HEK293 (cell line): ENCODE measurements at regions not wholly inside any gene's neighbourhood (a gene's known extent, or its start where the extent isn't known, plus 50 kb on each side); places are given as distances from the start of the nearest gene placed in this dataset.

Source experiments
- BCL11B ChIP-seq: fragments of 450-650 bp; formaldehyde crosslinking; IDR thresholded peaks from 2 replicates; pipeline ENCODE4 v1.5.1; 2016; ENCODE audit warnings: low read depth, missing biosample characterization, missing genetic modification characterization
- EGR2 ChIP-seq: fragments of 450-650 bp; formaldehyde crosslinking; IDR thresholded peaks from 2 replicates; pipeline ENCODE4 v1.5.1; 2016; ENCODE audit warnings: low read depth, missing biosample characterization, missing genetic modification characterization
- KLF10 ChIP-seq: fragments of 450-650 bp; IDR thresholded peaks from 2 replicates; pipeline ENCODE4 v1.5.1; 2018; ENCODE audit warnings: missing biosample characterization, mild to moderate bottlenecking, missing genetic modification characterization
- KLF8 ChIP-seq: fragments of 450-650 bp; formaldehyde crosslinking; IDR thresholded peaks from 2 replicates; pipeline ENCODE4 v1.5.1; 2016; ENCODE audit warnings: missing biosample characterization, missing genetic modification characterization
- OSR2 ChIP-seq: fragments of 450-650 bp; formaldehyde crosslinking; IDR thresholded peaks from 2 replicates; pipeline ENCODE4 v1.5.1; 2016; ENCODE audit warnings: missing biosample characterization, missing genetic modification characterization
- PATZ1 ChIP-seq: fragments of 450-650 bp; formaldehyde crosslinking; IDR thresholded peaks from 2 replicates; pipeline ENCODE4 v1.5.1; 2016; ENCODE audit warnings: missing biosample characterization, missing genetic modification characterization
- SP2 ChIP-seq: fragments of 450-650 bp; formaldehyde crosslinking; IDR thresholded peaks from 2 replicates; pipeline ENCODE4 v1.5.1; 2016; ENCODE audit warnings: missing biosample characterization, missing genetic modification characterization
- SP3 ChIP-seq: fragments of 450-650 bp; formaldehyde crosslinking; IDR thresholded peaks from 2 replicates; pipeline ENCODE4 v1.5.1; 2016; ENCODE audit warnings: missing biosample characterization, missing genetic modification characterization
- SP7 ChIP-seq: fragments of 450-650 bp; formaldehyde crosslinking; IDR thresholded peaks from 2 replicates; pipeline ENCODE4 v1.5.1; 2016; ENCODE audit warnings: missing biosample characterization, missing genetic modification characterization
- ZBTB1 ChIP-seq: fragments of 450-650 bp; formaldehyde crosslinking; IDR thresholded peaks from 2 replicates; pipeline ENCODE4 v1.5.1; 2016; ENCODE audit warnings: missing biosample characterization, missing genetic modification characterization
- ZBTB48 ChIP-seq: fragments of 450-650 bp; formaldehyde crosslinking; IDR thresholded peaks from 2 replicates; pipeline ENCODE4 v1.5.1; 2016; ENCODE audit warnings: missing biosample characterization, missing genetic modification characterization
- ZNF112 ChIP-seq: fragments of 450-650 bp; formaldehyde crosslinking; IDR thresholded peaks from 2 replicates; pipeline ENCODE4 v1.5.0; 2017; ENCODE audit warnings: missing biosample characterization, missing genetic modification characterization
- ZNF169 ChIP-seq: fragments of 450-650 bp; formaldehyde crosslinking; IDR thresholded peaks from 2 replicates; pipeline ENCODE4 v1.5.1; 2016; ENCODE audit warnings: missing biosample characterization, missing genetic modification characterization
- ZNF19 ChIP-seq: fragments of 450-650 bp; formaldehyde crosslinking; IDR thresholded peaks from 2 replicates; pipeline ENCODE4; 2016; ENCODE audit warnings: missing biosample characterization, missing genetic modification characterization, low read depth
- ZNF221 ChIP-seq: fragments of 450-650 bp; formaldehyde crosslinking; IDR thresholded peaks from 2 replicates; pipeline ENCODE4 v1.5.1; 2017; ENCODE audit warnings: missing biosample characterization, missing genetic modification characterization, borderline replicate concordance
- ZNF23 ChIP-seq: fragments of 450-650 bp; formaldehyde crosslinking; IDR thresholded peaks from 2 replicates; pipeline ENCODE4 v1.5.1; 2016; ENCODE audit warnings: missing biosample characterization, missing genetic modification characterization, borderline replicate concordance
- ZNF248 ChIP-seq: fragments of 450-650 bp; formaldehyde crosslinking; IDR thresholded peaks from 2 replicates; pipeline ENCODE4 v1.5.1; 2017; ENCODE audit warnings: missing biosample characterization, missing genetic modification characterization
- ZNF292 ChIP-seq: fragments of 450-650 bp; formaldehyde crosslinking; IDR thresholded peaks from 2 replicates; pipeline ENCODE4 v1.5.1; 2016; ENCODE audit warnings: low read depth, missing biosample characterization, missing genetic modification characterization, borderline replicate concordance
- ZNF324 ChIP-seq: fragments of 450-650 bp; formaldehyde crosslinking; IDR thresholded peaks from 2 replicates; pipeline ENCODE4 v1.5.1; 2016; ENCODE audit warnings: missing biosample characterization, missing genetic modification characterization
- ZNF335 ChIP-seq: fragments of 450-650 bp; formaldehyde crosslinking; conservative IDR thresholded peaks from 2 replicates; pipeline ENCODE4 v1.5.1; 2016; ENCODE audit warnings: missing biosample characterization, missing genetic modification characterization
- ZNF362 ChIP-seq: fragments of 450-650 bp; formaldehyde crosslinking; IDR thresholded peaks from 2 replicates; pipeline ENCODE4 v1.5.1; 2016; ENCODE audit warnings: missing biosample characterization, missing genetic modification characterization
- ZNF37A ChIP-seq: fragments of 450-650 bp; IDR thresholded peaks from 2 replicates; pipeline ENCODE4 v1.5.1; 2018; ENCODE audit warnings: missing biosample characterization, missing genetic modification characterization
- ZNF555 ChIP-seq: fragments of 450-650 bp; formaldehyde crosslinking; conservative IDR thresholded peaks from 2 replicates; pipeline ENCODE4 v1.5.1; 2017; ENCODE audit warnings: missing biosample characterization, mild to moderate bottlenecking, missing genetic modification characterization, inconsistent platforms
- ZNF596 ChIP-seq: fragments of 450-650 bp; IDR thresholded peaks from 2 replicates; pipeline ENCODE4 v1.5.0; 2018; ENCODE audit warnings: missing biosample characterization, mild to moderate bottlenecking, missing genetic modification characterization, moderate library complexity
- ZNF600 ChIP-seq: fragments of 450-650 bp; formaldehyde crosslinking; IDR thresholded peaks from 2 replicates; pipeline ENCODE4 v1.5.1; 2016; ENCODE audit warnings: missing biosample characterization, missing genetic modification characterization
- ZNF626 ChIP-seq: fragments of 450-650 bp; sonication (Bioruptor Pico); formaldehyde crosslinking; IDR thresholded peaks from 2 replicates; pipeline ENCODE4 v1.5.1; 2018; ENCODE audit warnings: missing biosample characterization, missing genetic modification characterization, inconsistent platforms
- ZNF692 ChIP-seq: fragments of 450-650 bp; formaldehyde crosslinking; IDR thresholded peaks from 2 replicates; pipeline ENCODE4 v1.5.1; 2016; ENCODE audit warnings: missing biosample characterization, missing genetic modification characterization
- ZNF830 ChIP-seq: fragments of 450-650 bp; IDR thresholded peaks from 2 replicates; pipeline ENCODE4 v1.5.0; 2018; ENCODE audit warnings: missing biosample characterization, missing genetic modification characterization, low read depth, mild to moderate bottlenecking, moderate library complexity
- TF ChIP-seq, protein P1 (sequence below): fragments of 450-650 bp; formaldehyde crosslinking; IDR thresholded peaks from 2 replicates; pipeline ENCODE4 v1.5.1; 2017; ENCODE audit warnings: missing biosample characterization, missing genetic modification characterization
- TF ChIP-seq, protein P2 (sequence below): fragments of 450-650 bp; formaldehyde crosslinking; IDR thresholded peaks from 2 replicates; pipeline ENCODE4 v1.5.1; 2016; ENCODE audit warnings: missing biosample characterization, missing genetic modification characterization
- TF ChIP-seq, protein P3 (sequence below): fragments of 450-650 bp; formaldehyde crosslinking; IDR thresholded peaks from 2 replicates; pipeline ENCODE4 v1.5.1; 2016; ENCODE audit warnings: missing biosample characterization, missing genetic modification characterization, low read depth

DNA sequence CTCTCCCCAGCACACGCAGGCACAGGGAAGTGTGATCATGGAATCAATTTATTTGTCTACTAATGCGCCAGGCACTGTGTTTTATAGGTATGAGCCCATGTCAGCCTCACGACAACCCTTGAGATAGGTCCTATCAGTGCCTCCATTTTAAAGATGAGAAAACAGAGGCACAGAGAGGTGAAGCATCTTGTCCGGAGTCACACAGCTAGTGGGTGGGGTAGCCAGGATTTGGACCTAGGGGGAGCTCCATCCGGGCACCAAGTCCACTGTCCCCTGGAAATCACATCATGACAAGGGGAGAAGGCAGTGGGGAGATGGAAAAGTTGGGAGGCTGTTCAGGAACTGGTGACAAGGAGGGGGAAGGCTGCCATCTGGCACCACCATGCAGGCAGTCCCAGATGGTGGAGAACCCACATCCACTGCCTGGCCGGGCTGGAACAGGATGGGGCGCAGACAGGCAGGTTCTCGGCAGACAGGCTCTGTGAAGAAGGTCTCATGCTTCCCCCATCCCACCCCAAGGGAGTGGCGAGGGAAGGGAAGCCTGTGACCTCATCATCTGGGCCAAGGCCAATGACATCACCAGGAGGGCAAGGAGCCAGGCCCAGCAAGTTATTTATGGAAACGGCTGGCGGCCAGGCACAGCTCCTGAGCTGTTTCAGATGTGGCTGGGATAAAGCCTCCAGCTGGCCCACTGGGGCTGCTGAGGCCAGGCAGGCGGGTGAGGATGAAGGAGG lies 126.0 kb upstream of the SDK2 start (continued):
- TF ChIP-seq, protein P1, sequence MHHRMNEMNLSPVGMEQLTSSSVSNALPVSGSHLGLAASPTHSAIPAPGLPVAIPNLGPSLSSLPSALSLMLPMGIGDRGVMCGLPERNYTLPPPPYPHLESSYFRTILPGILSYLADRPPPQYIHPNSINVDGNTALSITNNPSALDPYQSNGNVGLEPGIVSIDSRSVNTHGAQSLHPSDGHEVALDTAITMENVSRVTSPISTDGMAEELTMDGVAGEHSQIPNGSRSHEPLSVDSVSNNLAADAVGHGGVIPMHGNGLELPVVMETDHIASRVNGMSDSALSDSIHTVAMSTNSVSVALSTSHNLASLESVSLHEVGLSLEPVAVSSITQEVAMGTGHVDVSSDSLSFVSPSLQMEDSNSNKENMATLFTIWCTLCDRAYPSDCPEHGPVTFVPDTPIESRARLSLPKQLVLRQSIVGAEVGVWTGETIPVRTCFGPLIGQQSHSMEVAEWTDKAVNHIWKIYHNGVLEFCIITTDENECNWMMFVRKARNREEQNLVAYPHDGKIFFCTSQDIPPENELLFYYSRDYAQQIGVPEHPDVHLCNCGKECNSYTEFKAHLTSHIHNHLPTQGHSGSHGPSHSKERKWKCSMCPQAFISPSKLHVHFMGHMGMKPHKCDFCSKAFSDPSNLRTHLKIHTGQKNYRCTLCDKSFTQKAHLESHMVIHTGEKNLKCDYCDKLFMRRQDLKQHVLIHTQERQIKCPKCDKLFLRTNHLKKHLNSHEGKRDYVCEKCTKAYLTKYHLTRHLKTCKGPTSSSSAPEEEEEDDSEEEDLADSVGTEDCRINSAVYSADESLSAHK = peak; percentile 88
- TF ChIP-seq ZNF596 = no peak
- TF ChIP-seq OSR2 (tag by site-specific recombination) = peak; percentile 70; the same call in 1 of the 2 replicates
- no peak for TF ChIP-seq ZNF169 (tag by site-specific recombination)
- peak; percentile 34; the same call in 1 of the 2 replicates for TF ChIP-seq SP2 (tag by site-specific recombination)
- TF ChIP-seq, protein P2, sequence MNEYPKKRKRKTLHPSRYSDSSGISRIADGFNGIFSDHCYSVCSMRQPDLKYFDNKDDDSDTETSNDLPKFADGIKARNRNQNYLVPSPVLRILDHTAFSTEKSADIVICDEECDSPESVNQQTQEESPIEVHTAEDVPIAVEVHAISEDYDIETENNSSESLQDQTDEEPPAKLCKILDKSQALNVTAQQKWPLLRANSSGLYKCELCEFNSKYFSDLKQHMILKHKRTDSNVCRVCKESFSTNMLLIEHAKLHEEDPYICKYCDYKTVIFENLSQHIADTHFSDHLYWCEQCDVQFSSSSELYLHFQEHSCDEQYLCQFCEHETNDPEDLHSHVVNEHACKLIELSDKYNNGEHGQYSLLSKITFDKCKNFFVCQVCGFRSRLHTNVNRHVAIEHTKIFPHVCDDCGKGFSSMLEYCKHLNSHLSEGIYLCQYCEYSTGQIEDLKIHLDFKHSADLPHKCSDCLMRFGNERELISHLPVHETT = peak; percentile 75; the same call in 1 of the 2 replicates
- TF ChIP-seq ZNF112 (tag by site-specific recombination) = no peak
- TF ChIP-seq ZNF19 (tag by site-specific recombination) = no peak
- TF ChIP-seq, protein P3, sequence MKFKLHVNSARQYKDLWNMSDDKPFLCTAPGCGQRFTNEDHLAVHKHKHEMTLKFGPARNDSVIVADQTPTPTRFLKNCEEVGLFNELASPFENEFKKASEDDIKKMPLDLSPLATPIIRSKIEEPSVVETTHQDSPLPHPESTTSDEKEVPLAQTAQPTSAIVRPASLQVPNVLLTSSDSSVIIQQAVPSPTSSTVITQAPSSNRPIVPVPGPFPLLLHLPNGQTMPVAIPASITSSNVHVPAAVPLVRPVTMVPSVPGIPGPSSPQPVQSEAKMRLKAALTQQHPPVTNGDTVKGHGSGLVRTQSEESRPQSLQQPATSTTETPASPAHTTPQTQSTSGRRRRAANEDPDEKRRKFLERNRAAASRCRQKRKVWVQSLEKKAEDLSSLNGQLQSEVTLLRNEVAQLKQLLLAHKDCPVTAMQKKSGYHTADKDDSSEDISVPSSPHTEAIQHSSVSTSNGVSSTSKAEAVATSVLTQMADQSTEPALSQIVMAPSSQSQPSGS (tag by site-specific recombination) = peak; percentile 99
- no peak for TF ChIP-seq ZNF23 (tag by site-specific recombination)
- TF ChIP-seq BCL11B (tag by site-specific recombination) = no peak
- TF ChIP-seq ZBTB48 (tag by site-specific recombination) = peak; percentile 35; the same call in 1 of the 2 replicates
- TF ChIP-seq ZNF248 (tag by site-specific recombination) = no peak
- TF ChIP-seq ZNF221 (tag by site-specific recombination) = no peak
- no peak for TF ChIP-seq ZNF555 (tag by site-specific recombination)
- TF ChIP-seq ZNF37A (tag by site-specific recombination) = no peak
- TF ChIP-seq ZNF830 = no peak
- no peak for TF ChIP-seq ZNF692 (tag by site-specific recombination)
- TF ChIP-seq EGR2 (tag by site-specific recombination) = no peak
- peak; percentile 53 for TF ChIP-seq SP3 (tag by site-specific recombination)
- TF ChIP-seq KLF8 = peak; percentile 66
- TF ChIP-seq ZNF600 (tag by site-specific recombination) = peak; percentile 88
- peak; percentile 56; the same call in 1 of the 2 replicates for TF ChIP-seq KLF10
- TF ChIP-seq SP7 (tag by site-specific recombination) = peak; percentile 89
- TF ChIP-seq ZNF626 (tag by site-specific recombination) = no peak
- peak; percentile 85 for TF ChIP-seq ZNF335
- no peak for TF ChIP-seq ZBTB1 (tag by site-specific recombination)
- TF ChIP-seq ZNF324 (tag by site-specific recombination) = no peak
- no peak for TF ChIP-seq ZNF292 (tag by site-specific recombination)
- TF ChIP-seq ZNF362 (tag by site-specific recombination) = no peak
- peak; percentile 88 for TF ChIP-seq PATZ1 (tag by site-specific recombination)
